ENCODE measurements at regions not wholly inside any gene's neighbourhood (a gene's known extent, or its start where the extent isn't known, plus 50 kb on each side); places are given as distances from the start of the nearest gene placed in this dataset.

DNA sequence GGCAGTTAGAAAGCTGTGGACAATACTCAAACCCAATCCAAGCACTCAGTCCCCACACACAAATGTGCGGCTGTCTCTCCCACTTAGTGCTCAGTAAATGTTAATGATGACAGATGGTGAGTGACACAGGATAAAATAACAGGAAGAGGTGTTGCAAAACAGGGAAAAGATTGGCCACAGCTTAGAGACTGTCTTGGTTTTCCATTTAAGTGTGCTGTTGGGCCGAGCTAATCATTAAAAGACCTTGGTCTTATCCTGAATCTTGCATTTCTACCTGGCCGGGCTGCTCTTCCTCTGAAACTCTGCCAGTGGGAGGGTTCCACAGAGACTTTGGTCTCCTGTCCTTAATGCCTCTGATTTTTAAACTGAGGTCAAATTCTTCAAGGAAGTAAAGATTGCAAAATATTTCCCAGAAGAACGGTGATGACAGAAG, 113.1 kb upstream of the RNF32 start (continued):
- TF ChIP-seq, protein P1, sequence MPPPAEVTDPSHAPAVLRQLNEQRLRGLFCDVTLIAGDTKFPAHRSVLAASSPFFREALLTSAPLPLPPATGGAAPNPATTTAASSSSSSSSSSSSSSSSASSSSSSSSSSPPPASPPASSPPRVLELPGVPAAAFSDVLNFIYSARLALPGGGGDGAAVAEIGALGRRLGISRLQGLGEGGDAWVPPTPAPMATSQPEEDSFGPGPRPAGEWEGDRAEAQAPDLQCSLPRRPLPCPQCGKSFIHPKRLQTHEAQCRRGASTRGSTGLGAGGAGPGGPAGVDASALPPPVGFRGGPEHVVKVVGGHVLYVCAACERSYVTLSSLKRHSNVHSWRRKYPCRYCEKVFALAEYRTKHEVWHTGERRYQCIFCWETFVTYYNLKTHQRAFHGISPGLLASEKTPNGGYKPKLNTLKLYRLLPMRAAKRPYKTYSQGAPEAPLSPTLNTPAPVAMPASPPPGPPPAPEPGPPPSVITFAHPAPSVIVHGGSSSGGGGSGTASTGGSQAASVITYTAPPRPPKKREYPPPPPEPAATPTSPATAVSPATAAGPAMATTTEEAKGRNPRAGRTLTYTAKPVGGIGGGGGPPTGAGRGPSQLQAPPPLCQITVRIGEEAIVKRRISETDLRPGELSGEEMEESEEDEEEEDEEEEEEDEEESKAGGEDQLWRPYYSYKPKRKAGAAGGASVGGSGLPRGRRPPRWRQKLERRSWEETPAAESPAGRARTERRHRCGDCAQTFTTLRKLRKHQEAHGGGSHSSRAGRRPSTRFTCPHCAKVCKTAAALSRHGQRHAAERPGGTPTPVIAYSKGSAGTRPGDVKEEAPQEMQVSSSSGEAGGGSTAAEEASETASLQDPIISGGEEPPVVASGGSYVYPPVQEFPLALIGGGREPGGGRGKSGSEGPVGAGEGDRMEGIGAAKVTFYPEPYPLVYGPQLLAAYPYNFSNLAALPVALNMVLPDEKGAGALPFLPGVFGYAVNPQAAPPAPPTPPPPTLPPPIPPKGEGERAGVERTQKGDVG (CRISPR knock-in tag; IDR thresholded peaks at IDR 0.05; ENCODE audit: borderline replicate concordance), result no peak
- TF ChIP-seq, protein P2, sequence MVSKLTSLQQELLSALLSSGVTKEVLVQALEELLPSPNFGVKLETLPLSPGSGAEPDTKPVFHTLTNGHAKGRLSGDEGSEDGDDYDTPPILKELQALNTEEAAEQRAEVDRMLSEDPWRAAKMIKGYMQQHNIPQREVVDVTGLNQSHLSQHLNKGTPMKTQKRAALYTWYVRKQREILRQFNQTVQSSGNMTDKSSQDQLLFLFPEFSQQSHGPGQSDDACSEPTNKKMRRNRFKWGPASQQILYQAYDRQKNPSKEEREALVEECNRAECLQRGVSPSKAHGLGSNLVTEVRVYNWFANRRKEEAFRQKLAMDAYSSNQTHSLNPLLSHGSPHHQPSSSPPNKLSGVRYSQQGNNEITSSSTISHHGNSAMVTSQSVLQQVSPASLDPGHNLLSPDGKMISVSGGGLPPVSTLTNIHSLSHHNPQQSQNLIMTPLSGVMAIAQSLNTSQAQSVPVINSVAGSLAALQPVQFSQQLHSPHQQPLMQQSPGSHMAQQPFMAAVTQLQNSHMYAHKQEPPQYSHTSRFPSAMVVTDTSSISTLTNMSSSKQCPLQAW (CRISPR knock-in tag; IDR thresholded peaks at IDR 0.05), result peak; percentile 53; the same call in 1 of the 2 replicates
- TF ChIP-seq, protein P3, sequence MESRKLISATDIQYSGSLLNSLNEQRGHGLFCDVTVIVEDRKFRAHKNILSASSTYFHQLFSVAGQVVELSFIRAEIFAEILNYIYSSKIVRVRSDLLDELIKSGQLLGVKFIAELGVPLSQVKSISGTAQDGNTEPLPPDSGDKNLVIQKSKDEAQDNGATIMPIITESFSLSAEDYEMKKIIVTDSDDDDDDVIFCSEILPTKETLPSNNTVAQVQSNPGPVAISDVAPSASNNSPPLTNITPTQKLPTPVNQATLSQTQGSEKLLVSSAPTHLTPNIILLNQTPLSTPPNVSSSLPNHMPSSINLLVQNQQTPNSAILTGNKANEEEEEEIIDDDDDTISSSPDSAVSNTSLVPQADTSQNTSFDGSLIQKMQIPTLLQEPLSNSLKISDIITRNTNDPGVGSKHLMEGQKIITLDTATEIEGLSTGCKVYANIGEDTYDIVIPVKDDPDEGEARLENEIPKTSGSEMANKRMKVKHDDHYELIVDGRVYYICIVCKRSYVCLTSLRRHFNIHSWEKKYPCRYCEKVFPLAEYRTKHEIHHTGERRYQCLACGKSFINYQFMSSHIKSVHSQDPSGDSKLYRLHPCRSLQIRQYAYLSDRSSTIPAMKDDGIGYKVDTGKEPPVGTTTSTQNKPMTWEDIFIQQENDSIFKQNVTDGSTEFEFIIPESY (CRISPR knock-in tag; IDR thresholded peaks at IDR 0.05), result no peak
- TF ChIP-seq, protein P4, sequence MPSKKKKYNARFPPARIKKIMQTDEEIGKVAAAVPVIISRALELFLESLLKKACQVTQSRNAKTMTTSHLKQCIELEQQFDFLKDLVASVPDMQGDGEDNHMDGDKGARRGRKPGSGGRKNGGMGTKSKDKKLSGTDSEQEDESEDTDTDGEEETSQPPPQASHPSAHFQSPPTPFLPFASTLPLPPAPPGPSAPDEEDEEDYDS (CRISPR knock-in tag; IDR thresholded peaks at IDR 0.05), result peak; percentile 25; the same call in 1 of the 2 replicates
- TF ChIP-seq, protein P5, sequence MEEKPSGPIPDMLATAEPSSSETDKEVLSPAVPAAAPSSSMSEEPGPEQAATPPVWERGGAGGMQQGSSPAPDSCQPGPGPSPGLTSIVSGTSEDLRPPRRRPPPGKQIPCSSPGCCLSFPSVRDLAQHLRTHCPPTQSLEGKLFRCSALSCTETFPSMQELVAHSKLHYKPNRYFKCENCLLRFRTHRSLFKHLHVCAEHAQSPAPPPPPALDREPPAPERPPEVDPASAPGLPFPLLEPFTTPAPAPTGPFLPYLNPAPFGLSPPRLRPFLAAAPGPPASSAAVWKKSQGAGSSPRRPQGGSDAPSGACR (CRISPR knock-in tag; IDR thresholded peaks at IDR 0.05), result no peak
- no peak for TF ChIP-seq ZNF326 (CRISPR knock-in tag; IDR thresholded peaks at IDR 0.05; ENCODE audit: borderline replicate concordance)
- TF ChIP-seq RXRB (CRISPR knock-in tag; IDR thresholded peaks at IDR 0.05; ENCODE audit: borderline replicate concordance), result peak; percentile 53
- no peak for TF ChIP-seq FOXP1 (IDR thresholded peaks at IDR 0.05)
- TF ChIP-seq FOXP1 (CRISPR knock-in tag; IDR thresholded peaks at IDR 0.05), result no peak
- TF ChIP-seq, protein P6, sequence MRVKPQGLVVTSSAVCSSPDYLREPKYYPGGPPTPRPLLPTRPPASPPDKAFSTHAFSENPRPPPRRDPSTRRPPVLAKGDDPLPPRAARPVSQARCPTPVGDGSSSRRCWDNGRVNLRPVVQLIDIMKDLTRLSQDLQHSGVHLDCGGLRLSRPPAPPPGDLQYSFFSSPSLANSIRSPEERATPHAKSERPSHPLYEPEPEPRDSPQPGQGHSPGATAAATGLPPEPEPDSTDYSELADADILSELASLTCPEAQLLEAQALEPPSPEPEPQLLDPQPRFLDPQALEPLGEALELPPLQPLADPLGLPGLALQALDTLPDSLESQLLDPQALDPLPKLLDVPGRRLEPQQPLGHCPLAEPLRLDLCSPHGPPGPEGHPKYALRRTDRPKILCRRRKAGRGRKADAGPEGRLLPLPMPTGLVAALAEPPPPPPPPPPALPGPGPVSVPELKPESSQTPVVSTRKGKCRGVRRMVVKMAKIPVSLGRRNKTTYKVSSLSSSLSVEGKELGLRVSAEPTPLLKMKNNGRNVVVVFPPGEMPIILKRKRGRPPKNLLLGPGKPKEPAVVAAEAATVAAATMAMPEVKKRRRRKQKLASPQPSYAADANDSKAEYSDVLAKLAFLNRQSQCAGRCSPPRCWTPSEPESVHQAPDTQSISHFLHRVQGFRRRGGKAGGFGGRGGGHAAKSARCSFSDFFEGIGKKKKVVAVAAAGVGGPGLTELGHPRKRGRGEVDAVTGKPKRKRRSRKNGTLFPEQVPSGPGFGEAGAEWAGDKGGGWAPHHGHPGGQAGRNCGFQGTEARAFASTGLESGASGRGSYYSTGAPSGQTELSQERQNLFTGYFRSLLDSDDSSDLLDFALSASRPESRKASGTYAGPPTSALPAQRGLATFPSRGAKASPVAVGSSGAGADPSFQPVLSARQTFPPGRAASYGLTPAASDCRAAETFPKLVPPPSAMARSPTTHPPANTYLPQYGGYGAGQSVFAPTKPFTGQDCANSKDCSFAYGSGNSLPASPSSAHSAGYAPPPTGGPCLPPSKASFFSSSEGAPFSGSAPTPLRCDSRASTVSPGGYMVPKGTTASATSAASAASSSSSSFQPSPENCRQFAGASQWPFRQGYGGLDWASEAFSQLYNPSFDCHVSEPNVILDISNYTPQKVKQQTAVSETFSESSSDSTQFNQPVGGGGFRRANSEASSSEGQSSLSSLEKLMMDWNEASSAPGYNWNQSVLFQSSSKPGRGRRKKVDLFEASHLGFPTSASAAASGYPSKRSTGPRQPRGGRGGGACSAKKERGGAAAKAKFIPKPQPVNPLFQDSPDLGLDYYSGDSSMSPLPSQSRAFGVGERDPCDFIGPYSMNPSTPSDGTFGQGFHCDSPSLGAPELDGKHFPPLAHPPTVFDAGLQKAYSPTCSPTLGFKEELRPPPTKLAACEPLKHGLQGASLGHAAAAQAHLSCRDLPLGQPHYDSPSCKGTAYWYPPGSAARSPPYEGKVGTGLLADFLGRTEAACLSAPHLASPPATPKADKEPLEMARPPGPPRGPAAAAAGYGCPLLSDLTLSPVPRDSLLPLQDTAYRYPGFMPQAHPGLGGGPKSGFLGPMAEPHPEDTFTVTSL (CRISPR knock-in tag; IDR thresholded peaks at IDR 0.05; ENCODE audit: borderline replicate concordance), result peak; percentile 29; the same call in 1 of the 2 replicates
- no peak for TF ChIP-seq ZNF20 (CRISPR knock-in tag; IDR thresholded peaks at IDR 0.05)
- no peak for TF ChIP-seq ETV6 (CRISPR knock-in tag; conservative IDR thresholded peaks at IDR 0.05)
- TF ChIP-seq ETV5 (CRISPR knock-in tag; IDR thresholded peaks at IDR 0.05; ENCODE audit: borderline replicate concordance), result peak; percentile 12; the same call in 1 of the 2 replicates

Data from HepG2 (cell line).